Activated CD8-positive, alpha-beta memory T cell treated with anti-CD3 and anti-CD28 coated beads for 48 hours (primary cell): ENCODE measurements at regions not wholly inside any gene's neighbourhood (a gene's known extent, or its start where the extent isn't known, plus 50 kb on each side); places are given as distances from the start of the nearest gene placed in this dataset.
"Not testable (repeated sequence)": the region's sequence is repeated elsewhere in the genome, so short reads cannot be mapped to it uniquely, and the experiment has no call there.

ENCODE experiments used
- DNase-seq, 3 experiments: peaks; one replicate each; pipeline ENCODE4 v3.0.0-alpha.2; 2020; ENCODE audit warnings: low read depth in 2 of 3, low spot score in 2 of 3

DNA sequence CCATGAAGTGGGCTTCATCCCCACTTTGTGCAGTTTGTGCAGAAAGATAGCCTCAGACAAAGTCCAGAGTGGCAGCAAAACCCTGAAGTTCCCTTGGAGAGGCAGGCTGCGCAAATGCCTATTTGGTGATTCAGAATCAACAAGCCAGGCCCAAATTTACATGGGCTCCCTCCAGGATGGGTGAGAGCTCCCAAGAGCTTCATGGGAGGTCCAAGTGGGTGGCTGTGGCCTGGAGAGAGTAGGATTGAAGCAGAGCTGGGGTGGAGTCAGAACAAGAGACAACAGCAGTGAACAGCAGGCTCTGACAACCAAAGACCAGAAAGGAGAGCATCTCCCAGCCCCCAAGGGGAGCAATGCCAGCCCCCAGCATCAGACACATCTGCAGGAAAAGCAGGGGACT lies 277.4 kb downstream of the ANAPC1 start:
- DNase-seq: not testable (repeated sequence)

DNA sequence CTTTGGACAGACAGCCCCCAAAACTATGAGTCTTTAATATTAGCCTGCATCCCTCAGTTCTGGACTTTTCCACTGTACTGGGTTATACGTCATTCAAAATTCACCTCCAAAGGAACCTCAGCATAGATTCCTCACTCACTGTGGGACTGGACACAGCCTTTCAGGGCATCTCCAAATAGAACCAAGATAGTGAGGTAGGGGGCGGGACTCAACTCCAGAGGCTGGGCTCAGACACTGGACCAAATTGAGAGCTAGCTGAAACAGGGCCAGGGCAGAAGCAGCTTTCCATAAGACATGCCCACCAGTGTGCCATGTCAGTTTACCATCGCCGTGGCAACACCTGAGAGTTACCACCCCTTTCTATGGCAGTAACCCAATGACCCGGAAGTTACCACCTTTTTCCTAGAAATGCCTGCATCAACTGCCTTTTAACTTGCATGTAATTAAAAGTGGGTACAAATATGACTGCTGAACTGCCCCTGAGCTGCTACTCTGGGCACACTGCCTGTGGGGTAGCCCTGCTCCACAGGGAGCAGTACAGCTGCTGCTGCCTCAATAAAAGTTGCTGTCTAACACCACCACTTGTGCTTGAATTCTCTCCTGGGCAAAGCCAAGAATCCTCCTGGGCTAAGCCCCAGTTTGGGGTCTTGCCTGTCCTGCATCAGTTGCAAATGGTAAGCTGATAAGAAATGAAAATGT lies 274.7 kb downstream of the ANAPC1 start:
- not testable (repeated sequence) for DNase-seq

DNA sequence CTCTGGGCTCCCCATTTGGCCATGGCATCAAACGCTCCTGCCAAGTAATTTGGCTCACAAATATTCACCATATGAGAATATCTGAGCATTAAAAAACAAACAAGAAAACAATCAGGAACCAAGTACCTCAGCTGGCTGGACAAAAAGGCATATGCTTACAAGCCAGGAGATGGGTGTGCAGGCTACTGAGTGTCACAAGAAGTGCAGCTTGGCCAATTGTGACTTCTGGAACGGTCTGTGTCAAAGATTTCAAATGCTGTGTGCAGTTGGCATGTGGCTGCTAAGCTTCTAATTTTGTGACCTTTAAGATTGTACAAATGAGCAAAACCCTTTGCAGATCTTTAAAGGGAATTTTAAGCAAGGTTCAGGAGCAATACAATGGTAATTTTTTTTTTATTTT lies 274.0 kb downstream of the ANAPC1 start:
- DNase-seq: not testable (repeated sequence)

DNA sequence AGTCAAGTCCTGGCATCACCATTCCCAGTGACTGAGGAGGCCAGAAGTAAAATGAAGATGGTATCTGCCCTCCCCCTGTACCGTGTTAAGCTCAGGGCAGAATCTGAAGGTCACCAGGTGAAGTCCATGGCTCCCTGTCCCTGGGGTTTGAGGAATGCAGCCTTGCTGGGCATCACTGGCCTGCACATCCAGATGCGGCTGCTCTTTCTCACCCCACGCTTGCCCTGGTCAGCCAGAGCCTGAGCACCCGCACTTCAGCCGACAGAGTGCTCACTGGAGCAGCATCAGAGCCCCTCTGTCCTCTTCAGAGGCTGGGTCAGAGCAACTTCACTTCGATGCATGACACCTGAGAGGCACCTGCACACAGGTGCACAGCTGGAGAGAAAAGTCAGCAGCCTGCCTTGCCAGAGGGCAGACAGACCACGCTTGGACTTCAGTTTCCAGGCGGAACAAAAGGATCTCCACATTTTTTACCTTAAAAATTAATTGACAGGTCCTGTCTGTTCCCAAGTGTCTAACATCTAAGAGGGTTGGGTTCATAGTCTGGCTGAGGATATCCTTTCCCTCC lies 267.3 kb downstream of the ANAPC1 start:
- no peak for DNase-seq

DNA sequence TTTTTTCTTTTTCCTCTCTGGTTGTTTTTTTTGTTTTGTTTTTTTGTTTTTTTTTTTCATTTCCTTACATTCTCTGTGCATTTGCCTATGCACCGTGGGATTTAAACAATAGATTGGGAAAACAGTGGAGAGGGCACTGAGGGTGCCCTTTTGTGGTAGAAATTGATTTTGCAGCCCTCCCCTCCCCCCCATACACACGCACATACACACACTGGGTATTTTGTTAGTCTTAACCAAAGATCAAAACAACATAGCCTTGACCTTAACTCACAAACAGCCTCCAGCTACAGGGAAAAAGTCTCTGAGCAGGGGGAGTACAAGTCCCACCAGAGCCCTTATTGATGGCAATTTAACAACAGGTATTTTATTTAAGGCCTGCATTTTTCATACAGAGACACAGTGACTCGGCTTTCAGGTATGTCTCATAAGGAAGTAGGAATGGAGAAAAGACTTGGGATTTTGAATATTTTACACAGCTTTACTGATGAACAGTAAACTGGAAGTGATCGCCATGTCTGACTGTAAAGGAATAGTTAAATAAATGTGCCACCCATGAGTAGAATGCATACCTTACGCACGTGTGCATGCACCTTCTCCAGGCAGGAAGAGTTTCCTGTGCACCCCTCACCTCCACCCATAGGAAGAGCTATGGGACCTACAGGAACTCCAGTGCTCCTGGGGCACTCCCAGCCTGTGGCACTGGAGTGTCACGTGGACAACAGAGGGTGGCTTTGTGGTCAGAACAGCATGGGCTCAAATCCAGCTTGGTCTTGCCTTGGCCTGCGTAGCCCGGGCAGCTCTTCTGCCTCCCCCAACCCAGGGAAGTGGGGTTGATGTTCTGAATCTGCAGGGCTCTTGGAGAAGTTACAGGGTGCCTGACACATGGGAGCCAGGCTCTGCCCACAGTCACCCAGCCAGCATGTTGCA lies 266.4 kb downstream of the ANAPC1 start:
- DNase-seq: no peak

DNA sequence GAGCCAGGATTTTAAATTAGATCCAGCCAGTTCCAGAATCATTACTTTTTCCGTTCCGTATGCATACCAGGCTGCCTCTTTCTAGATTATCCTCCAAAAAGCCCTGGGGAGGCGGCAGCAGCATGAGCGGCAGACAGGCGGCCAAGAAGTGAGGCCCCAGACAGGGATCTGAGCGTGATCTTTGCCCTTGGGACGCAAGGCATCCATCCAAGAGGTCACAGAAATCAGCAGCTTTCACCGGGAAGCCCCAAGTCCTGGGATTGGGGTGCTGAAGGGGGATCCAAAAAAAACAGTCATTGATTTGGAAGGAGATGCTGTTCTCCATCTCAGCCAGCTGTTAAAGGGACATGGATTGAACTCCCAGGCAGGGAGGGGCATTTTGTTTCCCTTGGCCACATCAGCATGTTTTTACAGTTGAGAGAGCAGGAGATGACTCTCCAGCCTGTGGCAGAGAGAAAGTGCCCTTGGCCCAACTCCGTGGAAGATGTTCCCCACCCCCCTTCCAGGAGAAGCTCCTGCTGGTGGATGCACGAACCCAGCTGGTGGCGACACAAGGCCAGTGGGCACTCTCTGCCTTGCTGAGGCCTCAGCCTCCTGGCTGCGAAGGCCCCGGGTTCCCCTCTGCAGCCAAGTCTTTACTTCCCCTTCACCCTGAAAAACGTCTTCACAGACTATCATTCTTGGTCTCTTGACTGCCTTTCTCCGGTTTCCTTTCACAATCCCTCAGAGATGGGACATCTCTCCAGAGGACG lies 265.6 kb downstream of the ANAPC1 start:
- no peak for DNase-seq

DNA sequence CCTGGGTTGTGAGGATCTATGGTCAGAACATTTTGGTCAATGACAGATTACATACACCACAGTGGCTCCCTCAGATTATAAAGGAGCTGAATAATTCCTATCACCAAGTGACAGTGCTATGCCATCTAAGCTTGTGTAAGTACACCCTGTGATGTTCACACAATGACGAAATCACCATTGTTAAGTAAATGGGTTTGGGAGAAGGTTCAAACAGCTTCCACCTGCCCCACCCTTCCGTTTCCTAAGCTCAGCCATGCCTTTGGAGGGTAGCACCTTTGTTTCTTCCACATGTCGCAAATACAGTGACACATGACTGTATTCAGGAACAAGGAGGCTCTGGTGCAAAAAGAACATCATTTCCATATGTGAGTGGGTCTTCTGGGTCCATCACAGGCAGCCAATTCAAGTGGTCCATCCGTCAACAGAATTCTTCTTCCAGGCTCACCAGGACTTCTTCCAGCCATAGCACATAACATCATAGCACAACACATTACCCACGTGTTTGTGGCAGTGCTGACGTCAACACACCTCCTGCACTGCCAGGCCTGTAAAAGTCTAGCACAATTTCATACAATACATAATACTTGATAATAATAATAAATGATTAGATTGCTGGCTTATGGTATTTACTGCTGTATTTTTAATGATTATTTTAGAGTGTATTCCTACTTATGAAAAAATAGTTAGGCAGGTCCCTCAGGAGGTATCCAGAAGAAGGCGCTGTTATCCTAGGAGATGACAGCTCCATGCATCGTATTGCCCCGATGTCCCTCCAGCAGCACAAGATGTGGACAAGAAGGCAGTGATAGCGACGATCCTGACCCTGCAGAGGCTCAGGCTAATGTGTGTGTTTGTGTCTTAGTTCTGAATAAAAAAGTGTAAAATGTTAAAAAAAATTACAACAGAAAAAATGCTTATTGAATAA lies 264.8 kb downstream of the ANAPC1 start:
- no peak for DNase-seq

DNA sequence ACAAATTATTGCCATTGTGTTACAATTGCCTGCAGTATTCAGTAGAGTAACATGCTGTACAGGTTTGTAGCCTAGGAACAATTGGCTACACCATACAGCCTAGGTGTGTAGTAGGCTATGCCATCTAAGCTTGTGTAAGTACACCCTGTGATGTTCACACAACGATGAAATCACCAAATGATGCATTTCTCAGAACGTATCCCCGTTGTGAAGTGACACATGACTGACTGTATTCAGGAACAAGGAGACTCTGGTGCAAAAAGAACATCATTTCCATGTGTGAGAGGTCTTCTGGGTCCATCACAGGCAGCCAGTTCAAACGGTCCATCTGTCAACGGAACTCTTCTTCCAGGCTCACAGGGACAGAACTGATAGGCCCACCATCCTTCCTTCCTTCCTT lies 263.7 kb downstream of the ANAPC1 start:
- no peak for DNase-seq

DNA sequence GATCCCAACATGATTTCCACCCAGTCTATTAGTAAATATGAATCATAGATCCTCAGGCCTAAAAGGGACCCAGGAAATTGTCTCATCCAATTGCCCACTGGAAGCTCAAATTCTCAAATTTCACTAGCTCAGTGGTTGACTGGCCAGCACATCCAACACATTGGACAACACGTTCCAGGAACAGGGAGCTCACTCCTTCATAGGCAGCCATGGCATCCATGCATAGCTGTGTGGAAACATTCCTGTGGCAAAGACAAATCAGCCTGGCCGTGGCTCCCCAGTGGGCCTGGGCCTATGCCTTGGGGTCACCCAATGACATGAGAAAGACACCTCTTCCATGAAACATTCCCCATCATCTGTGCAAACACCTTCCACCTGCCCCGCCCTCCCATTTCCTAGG lies 261.1 kb downstream of the ANAPC1 start:
- DNase-seq: no peak

DNA sequence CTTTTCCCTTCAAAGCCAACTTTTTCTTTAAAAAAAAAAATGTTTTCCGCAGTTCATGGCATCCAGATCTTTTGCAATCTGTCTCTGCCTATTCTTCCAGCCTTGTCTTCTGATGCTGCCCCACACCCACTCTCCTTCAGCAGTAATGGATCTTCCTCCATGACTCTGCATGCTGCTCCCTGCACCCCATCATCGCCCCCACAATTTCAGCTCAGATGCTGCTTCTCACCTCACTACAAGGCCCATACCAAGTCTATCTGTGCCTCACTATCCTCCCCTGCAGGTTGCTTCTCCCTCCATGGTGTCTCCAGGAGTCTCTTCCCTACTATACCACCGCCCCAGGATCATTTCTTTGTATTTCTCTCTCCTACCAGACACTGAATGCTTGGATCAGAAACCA lies 260.6 kb downstream of the ANAPC1 start:
- DNase-seq: no peak

DNA sequence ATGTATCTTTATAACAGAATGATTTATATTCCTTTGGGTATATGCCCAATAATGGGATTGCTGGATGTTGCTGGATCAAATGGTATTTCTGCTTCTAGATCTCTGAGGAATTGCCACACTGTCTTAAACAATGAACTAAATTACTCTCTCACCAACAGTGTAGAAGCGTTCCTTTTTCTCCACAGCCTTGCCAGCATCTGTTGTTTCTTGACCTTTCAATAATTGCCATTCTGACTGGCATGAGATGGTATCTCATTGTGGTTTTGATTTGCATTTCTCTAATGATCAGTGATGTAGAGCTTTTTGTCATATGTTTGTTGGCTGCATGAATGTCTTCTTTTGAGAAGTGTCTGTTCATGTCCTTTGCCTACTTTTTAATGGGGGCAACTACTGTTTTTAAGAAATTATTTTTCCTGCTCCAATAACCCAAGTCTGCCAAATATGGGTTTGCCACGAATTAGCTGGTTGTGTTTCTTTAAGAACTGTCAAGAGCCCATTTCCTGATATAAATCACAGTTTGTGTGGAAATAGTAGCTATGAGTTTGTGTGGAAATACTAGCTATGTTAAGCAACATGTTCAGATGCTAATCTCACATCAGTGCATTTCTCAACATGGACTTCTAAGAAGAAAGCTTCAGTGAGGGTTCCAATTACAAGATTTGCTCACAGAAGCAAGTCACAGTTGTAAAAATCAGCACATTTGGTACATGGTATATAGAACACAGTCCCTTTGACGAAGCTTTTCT lies 259.4 kb downstream of the ANAPC1 start:
- no peak for DNase-seq

DNA sequence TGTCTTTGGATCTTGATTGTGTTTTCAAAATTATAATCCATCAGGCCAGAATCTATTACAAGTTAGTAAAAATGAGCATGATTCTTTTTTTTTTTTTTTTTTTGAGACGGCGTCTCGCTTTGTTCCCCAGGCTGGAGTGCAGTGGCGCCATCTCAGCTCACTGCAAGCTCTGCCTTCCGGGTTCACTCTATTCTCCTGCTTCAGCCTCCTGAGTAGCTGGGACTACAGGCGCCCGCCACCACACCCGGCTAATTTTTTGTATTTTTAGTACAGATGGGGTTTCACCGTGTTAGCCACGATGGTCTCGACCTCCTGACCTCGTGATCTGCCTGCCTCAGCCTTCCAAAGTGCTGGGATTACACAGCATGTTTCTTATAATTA lies 258.8 kb downstream of the ANAPC1 start:
- DNase-seq: not testable (repeated sequence)

DNA sequence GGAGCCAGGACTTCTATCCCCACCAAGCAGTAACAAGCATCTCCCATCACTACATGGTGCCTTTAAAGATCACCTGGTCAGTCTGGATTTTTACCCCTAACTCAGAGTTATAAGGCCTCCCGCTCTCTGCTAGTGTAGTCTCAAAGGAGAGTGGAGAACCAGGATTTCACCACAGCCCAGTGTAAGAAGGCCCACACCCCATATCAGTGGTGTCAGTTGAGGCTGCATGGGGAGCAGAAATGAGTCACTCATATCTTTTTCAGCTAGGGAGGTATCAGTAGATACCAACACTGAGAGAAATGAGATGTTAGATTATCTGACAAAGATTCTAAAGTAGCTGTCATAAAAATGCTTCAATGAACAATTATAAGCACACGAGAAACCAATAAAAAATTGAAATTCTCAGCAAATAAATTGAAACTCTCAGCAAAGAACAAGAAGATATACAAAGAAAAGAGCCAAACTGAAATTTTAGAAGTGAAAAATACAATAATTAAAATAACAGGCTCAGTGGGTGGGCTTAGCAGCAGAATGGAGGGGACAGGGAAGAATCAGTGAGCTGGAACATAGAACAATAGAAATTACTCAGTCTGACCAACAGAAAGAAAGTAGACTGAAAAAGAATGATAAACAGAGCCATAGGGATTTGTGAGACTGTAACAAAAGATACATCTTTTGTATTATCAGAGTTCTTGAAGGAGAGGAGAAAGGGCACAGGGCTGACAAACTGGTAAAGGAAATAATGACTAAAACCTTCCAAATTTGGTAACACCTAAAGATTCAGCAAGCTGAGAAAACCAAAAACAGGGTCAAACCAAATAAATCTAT lies 257.7 kb downstream of the ANAPC1 start:
- DNase-seq: no peak

DNA sequence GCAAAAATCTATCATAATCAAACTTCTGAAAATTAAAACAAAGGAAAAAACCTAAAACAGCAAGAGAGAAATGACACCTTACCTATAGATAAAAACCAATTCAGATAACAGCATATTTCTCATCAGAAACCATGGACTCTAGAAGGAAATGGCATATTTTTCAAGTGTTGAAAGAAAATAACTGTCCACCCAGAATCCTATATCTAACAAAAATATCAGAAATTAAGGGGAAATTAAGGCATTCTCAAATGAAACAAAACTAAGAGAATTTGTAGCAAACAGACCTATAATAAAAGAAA lies 257.2 kb downstream of the ANAPC1 start:
- DNase-seq: no peak

DNA sequence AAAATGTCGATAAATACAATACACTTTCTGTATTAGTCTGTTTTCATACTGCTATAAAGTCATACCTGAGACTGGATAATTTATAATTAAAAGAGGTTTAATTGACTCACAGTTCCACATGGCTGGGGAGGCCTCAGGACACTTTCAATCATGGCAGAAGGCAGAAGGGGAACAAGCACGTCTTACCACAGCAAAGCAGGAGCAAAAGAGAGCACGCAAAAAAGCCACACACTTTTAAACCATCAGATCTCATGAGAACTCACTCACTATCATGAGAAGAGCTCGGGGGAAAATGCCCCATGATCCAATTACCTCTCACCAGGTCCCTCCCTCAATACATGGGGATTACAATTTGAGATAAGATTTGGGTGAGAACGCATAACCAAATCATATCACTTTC lies 256.7 kb downstream of the ANAPC1 start:
- no peak for DNase-seq

DNA sequence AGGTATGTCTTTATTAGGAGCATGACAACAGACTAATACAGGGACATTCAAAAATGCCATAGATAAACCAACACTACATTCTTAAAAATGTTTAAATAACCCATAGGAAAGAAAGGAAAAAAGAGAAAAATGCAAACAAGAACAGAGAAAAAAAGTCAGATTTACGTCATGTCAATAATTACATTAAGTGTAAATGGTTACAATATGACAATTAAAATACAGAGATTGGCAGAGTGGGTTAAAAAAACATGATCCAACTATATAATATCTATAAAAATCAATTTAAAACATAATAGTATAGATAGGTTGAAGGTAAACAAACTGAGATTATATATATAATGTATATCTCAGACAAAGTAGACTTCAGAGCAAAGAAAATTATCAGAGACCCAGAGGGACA lies 255.8 kb downstream of the ANAPC1 start:
- DNase-seq: no peak

DNA sequence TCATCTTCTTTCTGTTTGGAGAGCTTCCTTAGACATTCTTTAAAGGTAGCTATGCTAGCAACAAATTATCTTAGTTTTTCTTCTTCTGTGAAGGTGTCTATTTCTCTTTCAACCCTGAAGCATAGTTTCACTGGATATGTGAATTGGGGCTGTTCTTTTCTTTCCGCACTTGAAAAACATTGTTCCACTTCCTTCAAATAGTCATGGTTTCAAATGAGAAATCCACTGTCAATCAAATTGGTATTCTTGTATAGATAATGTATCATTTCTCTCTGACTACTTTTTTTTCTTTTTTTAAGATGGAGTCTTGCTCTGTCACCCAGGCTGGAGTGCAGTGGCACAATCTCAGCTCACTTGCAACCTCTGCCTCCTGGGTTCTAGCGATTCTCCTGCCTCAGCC lies 254.0 kb downstream of the ANAPC1 start:
- DNase-seq: no peak

DNA sequence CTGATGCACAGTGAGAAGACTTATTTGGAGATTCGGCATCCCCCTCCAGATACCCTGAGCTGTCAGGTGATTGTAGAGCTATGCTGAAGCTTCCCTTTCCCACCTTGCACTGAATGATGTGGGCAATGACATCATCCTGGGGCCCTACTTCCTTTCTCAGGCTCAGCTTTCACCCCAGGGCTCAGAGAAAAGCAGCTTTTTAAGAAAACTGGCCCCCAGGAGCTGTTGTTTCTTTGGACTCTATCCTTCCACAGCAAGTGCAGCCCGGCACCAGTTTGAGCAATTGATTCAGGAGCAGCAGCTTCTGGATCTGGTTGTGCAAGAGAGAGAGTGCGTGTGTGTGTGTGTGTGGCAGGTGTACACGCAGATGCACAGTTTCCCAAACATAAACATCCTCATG lies 251.3 kb downstream of the ANAPC1 start:
- DNase-seq: no peak

DNA sequence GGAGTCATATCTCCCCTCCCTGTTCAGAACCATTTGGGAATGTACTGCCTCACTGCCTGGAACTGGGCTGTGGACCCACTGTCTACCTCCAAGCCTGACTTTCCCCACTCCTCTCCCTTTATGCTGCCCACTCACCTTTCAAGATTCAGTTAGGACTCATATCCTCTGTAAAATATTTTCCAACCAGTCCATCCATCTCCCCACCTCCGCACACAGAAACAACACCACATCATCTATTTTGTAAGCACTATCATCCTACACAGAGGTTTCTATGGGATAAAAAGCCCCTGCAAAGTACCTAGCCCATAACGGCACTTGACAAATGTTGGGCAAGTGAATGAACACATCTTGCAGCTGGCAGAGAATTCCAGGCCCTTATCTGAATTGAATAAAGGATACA lies 250.8 kb downstream of the ANAPC1 start:
- no peak for DNase-seq
